GM23248 (cell line): ENCODE measurements at regions not wholly inside any gene's neighbourhood (a gene's known extent, or its start where the extent isn't known, plus 50 kb on each side); places are given as distances from the start of the nearest gene placed in this dataset.

Source experiments
- EZH2 ChIP-seq: fragments of 200-600 bp; sonication (generic); IDR thresholded peaks from 2 replicates; pipeline ENCODE4 v1.6.1; 2018; ENCODE audit warnings: antibody characterized with exemption, mild to moderate bottlenecking; ENCODE audit not compliant: insufficient read depth, poor library complexity, severe bottlenecking
- EZH2phosphoT487 ChIP-seq: fragments of 200-600 bp; sonication (generic); IDR thresholded peaks from 2 replicates; pipeline ENCODE4 v1.6.1; 2018; ENCODE audit warnings: antibody characterized with exemption, moderate library complexity, mild to moderate bottlenecking, low read depth; ENCODE audit not compliant: insufficient read depth

DNA sequence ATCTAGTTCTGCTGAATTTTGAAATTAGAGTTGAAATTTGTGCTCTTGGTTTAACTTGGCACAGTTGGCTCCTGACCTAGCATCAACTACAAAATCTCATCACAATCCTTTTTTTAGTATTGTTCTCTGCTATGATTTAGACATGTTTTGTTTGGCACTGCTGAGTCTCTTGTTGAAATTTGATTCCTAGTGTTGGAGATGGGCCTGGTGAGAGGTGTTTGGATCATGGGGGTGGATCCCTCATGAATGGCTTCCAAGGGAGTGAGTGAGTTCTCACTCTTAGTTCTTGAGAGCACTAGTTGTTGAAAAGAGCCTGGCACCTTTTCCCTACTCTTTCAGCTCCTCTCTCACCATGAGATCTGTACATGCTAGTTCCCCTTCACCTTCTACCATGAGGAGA lies 605.6 kb upstream of the SLC39A10 start:
- TF ChIP-seq EZH2phosphoT487: no peak
- no peak for TF ChIP-seq EZH2
